GM12878 (cell line): ENCODE measurements at regions not wholly inside any gene's neighbourhood (a gene's known extent, or its start where the extent isn't known, plus 50 kb on each side); places are given as distances from the start of the nearest gene placed in this dataset.

ENCODE experiments used
- ATAC-seq: fragments of 200-7000 bp; cut with Tn5 transposase; 3 replicates; pipeline ENCODE4 v1.9.1; 2020; ENCODE audit warnings: mild to moderate bottlenecking, moderate library complexity
- BruUV-seq: library from RNA; stranded (reverse); fragments of 400-500 nt; replicated peaks from 2 replicates; lab custom pipeline; 2021; lab: Mats Ljungman, UMichigan
- CTCF ChIA-PET: fragments of 300-600 bp; sonication (Branson Sonifier 250); formaldehyde crosslinking; extraction: SDS; loops from one replicate; lab custom pipeline; 2021; ENCODE audit warnings: inconsistent platforms; lab: Yijun Ruan, JAX
- POLR2A ChIA-PET: fragments of 350-600 bp; formaldehyde crosslinking; extraction: SDS; loops from one replicate; lab custom pipeline; 2021; ENCODE audit warnings: inconsistent platforms; lab: Charles Lee
- RAD21 ChIA-PET: fragments of 300-600 bp; sonication (Branson Sonifier 250); formaldehyde crosslinking; loops from one replicate; lab custom pipeline; 2023; ENCODE audit warnings: antibody characterized with exemption; ENCODE audit not compliant: unreplicated experiment; lab: Charles Lee
- SMC1A ChIA-PET: fragments of 300-600 bp; sonication (Branson Sonifier 250); formaldehyde crosslinking; loops from one replicate; lab custom pipeline; 2023; ENCODE audit not compliant: unreplicated experiment, uncharacterized antibody; lab: Charles Lee
- DNase-seq: peaks from one replicate; pipeline ENCODE4 v3.0.0-alpha.2; 2011; ENCODE audit warnings: low read depth, low spot score
- FAIRE-seq: peaks from 3 replicates; lab custom pipeline; 2011; peaks lifted over from hg19 to GRCh38; lab: Jason Lieb, UNC
- H2AFZ ChIP-seq: 2 replicates; pipeline ENCODE4 v1.6.0; 2011; ENCODE audit warnings: low read depth, low read length, control low read depth; ENCODE audit not compliant: control insufficient read depth
- H3K27ac ChIP-seq: 2 replicates; pipeline ENCODE4 v1.5.1; 2011; ENCODE audit warnings: control low read depth; ENCODE audit not compliant: control insufficient read depth, insufficient read depth
- H3K27me3 ChIP-seq, 2 experiments: replicated peaks in 1 of 2; 2 replicates each; pipeline versions ENCODE4 v1.6.0 to v1.6.1; 2011; ENCODE audit warnings: low read length in 1 of 2; ENCODE audit not compliant: control insufficient read depth in 2 of 2, insufficient read depth in 2 of 2
- H3K36me3 ChIP-seq, 2 experiments: 2 replicates each; pipeline ENCODE4 v1.5.1; 2011; ENCODE audit warnings: low read length in 1 of 2; ENCODE audit not compliant: control insufficient read depth in 2 of 2, insufficient read depth in 2 of 2
- H3K4me1 ChIP-seq: 2 replicates; pipeline ENCODE4 v1.6.1; 2011; ENCODE audit warnings: mild to moderate bottlenecking, low read length, moderate library complexity, mixed read lengths; ENCODE audit not compliant: control insufficient read depth, insufficient read depth
- H3K4me2 ChIP-seq: 2 replicates; pipeline ENCODE4 v1.6.0; 2011; ENCODE audit warnings: control low read depth; ENCODE audit not compliant: control insufficient read depth, insufficient read depth
- H3K4me3 ChIP-seq: fragments of 200-600 bp; sonication (generic); 2 replicates; pipeline ENCODE4 v1.5.1; 2016
- H3K79me2 ChIP-seq: 2 replicates; pipeline ENCODE4 v1.6.0; 2011; ENCODE audit warnings: low read length; ENCODE audit not compliant: control insufficient read depth, insufficient read depth
- H3K9ac ChIP-seq: 2 replicates; pipeline ENCODE4 v1.8.0; 2011; ENCODE audit warnings: low read length, control low read depth, mixed read lengths; ENCODE audit not compliant: control insufficient read depth, insufficient read depth
- H3K9me3 ChIP-seq: replicated peaks from 3 replicates; pipeline ENCODE4 v1.5.1; 2011; ENCODE audit warnings: mild to moderate bottlenecking, low read length; ENCODE audit not compliant: control insufficient read depth, insufficient read depth
- H4K20me1 ChIP-seq: 2 replicates; pipeline ENCODE4 v1.6.0; 2011; ENCODE audit not compliant: control insufficient read depth, insufficient read depth
- BRCA1 ChIP-seq: IDR thresholded peaks from 2 replicates; pipeline ENCODE4 v1.6.1; 2011; ENCODE audit warnings: low read depth, low read length, improper control_type of control experiment
- CTCF ChIP-seq, 3 experiments: IDR thresholded peaks in 2 of 3; conservative IDR thresholded peaks in 1 of 3; 2 replicates each; pipeline ENCODE4 v1.5.1; 2011; ENCODE audit warnings: low read depth in 3 of 3, low read length in 3 of 3, mild to moderate bottlenecking in 3 of 3, control low read depth in 2 of 3, moderate library complexity in 2 of 3, inconsistent platforms in 1 of 3, mixed read lengths in 1 of 3; ENCODE audit not compliant: control insufficient read depth in 2 of 3, insufficient read depth in 1 of 3; ENCODE audit errors: extremely low read depth in 1 of 3
- ETV6 ChIP-seq, 2 experiments: fragments of 450-650 bp in 1 of 2; IDR thresholded peaks in 1 of 2; conservative IDR thresholded peaks in 1 of 2; 2 replicates each; pipeline ENCODE4 v1.6.1; 2014; ENCODE audit warnings: antibody characterized with exemption in 1 of 2, borderline replicate concordance in 1 of 2, low read depth in 1 of 2, mild to moderate bottlenecking in 1 of 2, moderate library complexity in 1 of 2
- KAT2A ChIP-seq: conservative IDR thresholded peaks from 2 replicates; pipeline ENCODE4 v1.6.1; 2011; ENCODE audit warnings: low read depth, low read length; ENCODE audit not compliant: control insufficient read depth
- KDM1A ChIP-seq: fragments of 200-600 bp; sonication (generic); IDR thresholded peaks from 2 replicates; pipeline ENCODE4 v1.6.1; 2016; ENCODE audit warnings: borderline replicate concordance
- MLLT1 ChIP-seq: fragments of 450-650 bp; IDR thresholded peaks from 2 replicates; pipeline ENCODE4 v1.6.1; 2016; ENCODE audit warnings: mild to moderate bottlenecking
- NFXL1 ChIP-seq: fragments of 450-650 bp; IDR thresholded peaks from 2 replicates; pipeline ENCODE4 v1.6.1; 2017; ENCODE audit warnings: antibody characterized with exemption, mild to moderate bottlenecking, borderline replicate concordance
- RAD21 ChIP-seq: IDR thresholded peaks from 2 replicates; pipeline ENCODE4 v1.6.1; 2011; ENCODE audit warnings: mild to moderate bottlenecking, low read depth, low read length, moderate library complexity; ENCODE audit not compliant: insufficient read depth
- SMC3 ChIP-seq: IDR thresholded peaks from 2 replicates; pipeline ENCODE4 v1.6.1; 2011; ENCODE audit warnings: low read length, improper control_type of control experiment, borderline replicate concordance
- STAT1 ChIP-seq: fragments of 450-650 bp; conservative IDR thresholded peaks from 2 replicates; pipeline ENCODE4 v1.6.1; 2014; ENCODE audit warnings: antibody characterized with exemption, mild to moderate bottlenecking
- TCF7 ChIP-seq: IDR thresholded peaks from 2 replicates; pipeline ENCODE4 v1.6.1; 2014; ENCODE audit warnings: antibody characterized with exemption, borderline replicate concordance
- YBX1 ChIP-seq: fragments of 450-650 bp; IDR thresholded peaks from 2 replicates; pipeline ENCODE4 v1.6.1; 2016; ENCODE audit warnings: antibody characterized with exemption
- ZBTB33 ChIP-seq: fragments of 450-650 bp; IDR thresholded peaks from 2 replicates; pipeline ENCODE4 v1.6.1; 2017; ENCODE audit warnings: mild to moderate bottlenecking
- ZNF622 ChIP-seq: fragments of 450-650 bp; IDR thresholded peaks from 2 replicates; pipeline ENCODE4 v1.6.1; 2017; ENCODE audit warnings: mild to moderate bottlenecking, inconsistent platforms
- WGBS: methylation state at CpG from one replicate; pipeline ENCODE4 v1.1.6; 2016; ENCODE audit warnings: low lambda C conversion rate; ENCODE audit not compliant: insufficient replicate concordance, insufficient coverage; ENCODE audit errors: missing lambda C conversion rate; 5-methylcytosine and 5-hydroxymethylcytosine counted together
- in situ Hi-C: fragments of 300-500 bp; cut with MboI; formaldehyde crosslinking; loops from 9 replicates; pipeline ENCODE4 v1.14.3; 2018; ENCODE audit warnings: mixed read lengths
- intact Hi-C: fragments of 100-400 bp; cut with micrococcal nuclease; formaldehyde crosslinking; loops from one replicate; pipeline ENCODE4 v1.14.2; 2022; ENCODE audit not compliant: unreplicated experiment

- TF ChIP-seq MLLT1 (no peak), YBX1 (no peak), TCF7 (no peak), ETV6 (conservative IDR thresholded peaks at IDR 0.05 in 1 of 2, IDR thresholded peaks at IDR 0.05 in 1 of 2; ENCODE audit: borderline replicate concordance in 1 of 2, low read depth in 1 of 2) (no peak), STAT1 (no peak), SMC3 (no peak), BRCA1 (no peak), KDM1A (no peak), KAT2A (no peak)
Observed at GRCh38 chr4:64545593-64545992, 136.3 kb upstream of the TECRL start (continued).

GRCh38 chr4:64539234-64539849, 130.1 kb upstream of the TECRL start:
- 20% methylated on average over 4 of the region's 4 CpGs for WGBS
- no peak overlapping the region for H3K4me3 ChIP-seq
- DNase-seq = peak; percentile 13
- H3K27ac ChIP-seq = no peak overlapping the region
- no peaks in the 10 kb centered on the region for H3K79me2 ChIP-seq
- RAD21 ChIA-PET = interaction anchor here (1.0 to 2.0 kb wide), 6 partner anchors 8 to 1242 kb away, joined by 3 to 14 read pairs (median 4); no protein-coding TSS in a partner anchor
- no peaks in the 10 kb centered on the region for H3K27me3 ChIP-seq
- POLR2A ChIA-PET = no interaction called here
- no peaks in the 10 kb centered on the region for H3K9me3 ChIP-seq
- H3K4me1 ChIP-seq = no peaks in the 10 kb centered on the region
- ATAC-seq = peak; percentile 95
- CTCF ChIA-PET = interaction anchor here (0.6 to 4.8 kb wide), 31 partner anchors 8 to 1242 kb away, joined by 3 to 31 read pairs (median 4); no protein-coding TSS in a partner anchor
- no peaks in the 10 kb centered on the region for H3K36me3 ChIP-seq
- BruUV-seq = no TSS peak
- no peak overlapping the region for H2AFZ ChIP-seq
- in situ Hi-C loops = loop anchor here (5.0 kb wide), 1 partner anchor 382 kb away; no protein-coding TSS in a partner anchor
- H4K20me1 ChIP-seq = no peaks in the 10 kb centered on the region
- peak; percentile 98 for FAIRE-seq
- no peak overlapping the region for H3K9ac ChIP-seq
- SMC1A ChIA-PET = interaction anchor here (0.8 to 2.1 kb wide), 11 partner anchors 10 to 1243 kb away, joined by 3 to 8 read pairs (median 4); no protein-coding TSS in a partner anchor
- TF ChIP-seq NFXL1 = no peak
- peak; percentile 58; the same call in 1 of the 2 replicates for TF ChIP-seq SMC3
- TF ChIP-seq ZBTB33 = no peak
- TF ChIP-seq CTCF (IDR thresholded peaks at IDR 0.05 in 2 of 3, conservative IDR thresholded peaks at IDR 0.05 in 1 of 3; ENCODE audit: control insufficient read depth in 2 of 3, extremely low read depth in 1 of 3, insufficient read depth in 1 of 3, low read depth in 3 of 3, low read length in 3 of 3) = peak; percentile 68 to 84 (median 73)
- peak; percentile 92 for TF ChIP-seq RAD21
- TF ChIP-seq ZNF622 = no peak
- intact Hi-C loops = loop anchor here (1.0 to 10.0 kb wide), 5 partner anchors 227 to 1235 kb away; no protein-coding TSS in a partner anchor
- no peak overlapping the region for H3K4me2 ChIP-seq
